Esophagus muscularis mucosa (tissue), 4 donors: ENCODE measurements at regions not wholly inside any gene's neighbourhood (a gene's known extent, or its start where the extent isn't known, plus 50 kb on each side); places are given as distances from the start of the nearest gene placed in this dataset.

Experiments
- DNase-seq: peaks from one replicate; pipeline ENCODE4 v3.0.0-alpha.2; 2017; ENCODE audit errors: extremely low spot score
- H3K27ac ChIP-seq, 4 donors: fragments of 200-600 bp; sonication (generic); replicated peaks in 1 of 4; 1 replicate in 3 of 4; 2 replicates in 1 of 4; pipeline ENCODE4 v1.5.1; 2016 to 2019; ENCODE audit warnings: mild to moderate bottlenecking in 1 of 4
- H3K27me3 ChIP-seq, 4 donors: fragments of 200-600 bp; sonication (generic); one replicate each; pipeline versions ENCODE4 v1.5.1 to v1.6.0; 2016 to 2019
- H3K36me3 ChIP-seq, 4 donors: fragments of 200-600 bp; sonication (generic); one replicate each; pipeline ENCODE4 v1.5.1; 2016 to 2019
- H3K4me1 ChIP-seq, 4 donors: fragments of 200-600 bp; sonication (generic); one replicate each; pipeline ENCODE4 v1.5.1; 2016 to 2019
- H3K4me3 ChIP-seq, 4 donors: fragments of 200-600 bp; sonication (generic); 1 replicate in 2 of 4; 2 replicates in 2 of 4; pipeline ENCODE4 v1.5.1; 2016 to 2019; ENCODE audit warnings: mild to moderate bottlenecking in 4 of 4, moderate library complexity in 1 of 4
- H3K9me3 ChIP-seq, 4 donors: fragments of 200-600 bp; sonication (generic); 1 replicate in 3 of 4; 2 replicates in 1 of 4; pipeline ENCODE4 v1.5.1; 2016 to 2019
- EP300 ChIP-seq: sonication (generic); formaldehyde crosslinking; IDR thresholded peaks from one replicate; pipeline ENCODE4 v1.6.1; 2017; ENCODE audit warnings: antibody characterized with exemption
- POLR2A ChIP-seq: fragments of 450-650 bp; IDR thresholded peaks from one replicate; pipeline ENCODE4 v1.6.1; 2017; ENCODE audit warnings: antibody characterized with exemption, moderate library complexity, mild to moderate bottlenecking, low read depth
- POLR2AphosphoS5 ChIP-seq, 2 donors: sonication (generic); formaldehyde crosslinking; IDR thresholded peaks; one replicate each; pipeline ENCODE4 v1.6.1; 2017; ENCODE audit warnings: antibody characterized with exemption in 2 of 2
- WGBS: methylation state at CpG from one replicate; pipeline ENCODE4 v1.1.5; 2018; 5-methylcytosine and 5-hydroxymethylcytosine counted together
- intact Hi-C: fragments of 100-400 bp; cut with DNase I; formaldehyde crosslinking; loops from one replicate; pipeline ENCODE4 v1.15.1; 2023
- TF ChIP-seq, protein P1 (sequence below), 3 experiments: fragments of 200-600 bp in 2 of 3; fragments of 450-650 bp in 1 of 3; sonication (generic) in 2 of 3; IDR thresholded peaks; one replicate each; pipeline ENCODE4 v1.5.1; 2017 to 2019; ENCODE audit warnings: antibody characterized with exemption in 3 of 3, mild to moderate bottlenecking in 2 of 3, moderate library complexity in 1 of 3

- no peak for DNase-seq
- 74% methylated on average over 22 of the region's 22 CpGs for WGBS
- Histone ChIP-seq H3K4me3 (no peak overlapping the region), H3K27me3 (peaks cover 0 to 5% (median 0%) of the 10 kb centered on the region in 4 donors), H3K9me3 (no peaks in the 10 kb centered on the region), H3K4me1 (peaks cover 15 to 28% (median 26%) of the 10 kb centered on the region in 4 donors), H3K27ac (no peak overlapping the region), H3K36me3 (no peaks in the 10 kb centered on the region)
- intact Hi-C loops, result no loop called here
- TF ChIP-seq POLR2AphosphoS5 (IDR thresholded peaks at IDR 0.05) (no peak), EP300 (no peak), POLR2A (no peak)
- TF ChIP-seq, protein P1, sequence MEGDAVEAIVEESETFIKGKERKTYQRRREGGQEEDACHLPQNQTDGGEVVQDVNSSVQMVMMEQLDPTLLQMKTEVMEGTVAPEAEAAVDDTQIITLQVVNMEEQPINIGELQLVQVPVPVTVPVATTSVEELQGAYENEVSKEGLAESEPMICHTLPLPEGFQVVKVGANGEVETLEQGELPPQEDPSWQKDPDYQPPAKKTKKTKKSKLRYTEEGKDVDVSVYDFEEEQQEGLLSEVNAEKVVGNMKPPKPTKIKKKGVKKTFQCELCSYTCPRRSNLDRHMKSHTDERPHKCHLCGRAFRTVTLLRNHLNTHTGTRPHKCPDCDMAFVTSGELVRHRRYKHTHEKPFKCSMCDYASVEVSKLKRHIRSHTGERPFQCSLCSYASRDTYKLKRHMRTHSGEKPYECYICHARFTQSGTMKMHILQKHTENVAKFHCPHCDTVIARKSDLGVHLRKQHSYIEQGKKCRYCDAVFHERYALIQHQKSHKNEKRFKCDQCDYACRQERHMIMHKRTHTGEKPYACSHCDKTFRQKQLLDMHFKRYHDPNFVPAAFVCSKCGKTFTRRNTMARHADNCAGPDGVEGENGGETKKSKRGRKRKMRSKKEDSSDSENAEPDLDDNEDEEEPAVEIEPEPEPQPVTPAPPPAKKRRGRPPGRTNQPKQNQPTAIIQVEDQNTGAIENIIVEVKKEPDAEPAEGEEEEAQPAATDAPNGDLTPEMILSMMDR (IDR thresholded peaks at IDR 0.05), result no peak
Observed at GRCh38 chr21:43331962-43332828, 94.7 kb downstream of the SIK1 start.

DNA sequence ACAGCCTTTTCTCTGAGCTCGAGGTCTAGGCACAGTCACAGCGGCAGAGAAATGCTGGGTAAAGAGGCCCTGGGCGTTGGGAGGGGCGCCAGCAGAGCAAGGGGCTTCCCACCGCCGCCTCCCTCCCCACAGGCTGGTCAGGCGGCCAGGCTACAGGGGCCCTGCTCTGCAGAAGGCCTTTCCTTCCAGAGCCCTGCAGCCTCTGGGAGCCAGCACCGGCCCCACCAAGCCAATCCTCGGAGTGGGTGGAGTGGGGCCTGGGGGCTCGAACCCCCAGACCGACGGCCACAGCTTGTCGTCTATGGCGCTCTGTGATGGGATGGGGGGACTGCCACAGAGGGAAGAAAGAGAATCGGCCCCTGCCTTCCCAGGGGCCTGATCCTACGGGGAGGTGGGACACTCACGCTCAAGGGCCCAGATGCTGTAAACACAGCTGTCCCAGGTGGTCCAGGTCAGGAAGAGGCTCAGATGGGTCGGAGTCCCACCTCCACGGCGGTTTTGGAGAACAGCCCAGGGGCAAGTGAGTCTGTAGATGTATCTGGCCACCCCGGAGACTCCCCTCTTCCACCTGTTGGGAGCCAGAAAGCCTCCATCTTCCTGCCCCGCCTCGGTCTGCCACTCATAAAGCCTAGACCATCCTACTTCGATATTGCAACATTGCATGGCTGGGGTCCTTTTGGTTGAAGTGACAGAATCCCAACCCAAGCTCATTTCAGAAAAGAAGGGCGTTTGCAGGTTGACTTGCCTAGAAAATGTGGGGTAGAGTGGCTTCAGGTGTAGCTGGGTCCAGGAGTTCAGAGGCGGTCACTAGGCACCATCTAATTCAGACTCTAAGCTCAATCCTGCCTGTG is 95.6 kb downstream of the SIK1 start:
- no peak overlapping the region for H3K27ac ChIP-seq
- TF ChIP-seq, protein P1 (IDR thresholded peaks at IDR 0.05), result no peak
- TF ChIP-seq POLR2AphosphoS5 (IDR thresholded peaks at IDR 0.05) (no peak), EP300 (no peak), POLR2A (no peak)
- intact Hi-C loops, result no loop called here
- H3K27me3 ChIP-seq, result peaks cover 0 to 5% (median 0%) of the 10 kb centered on the region in 4 donors
- H3K36me3 ChIP-seq, result no peaks in the 10 kb centered on the region
- H3K4me1 ChIP-seq, result peaks cover 15 to 28% (median 26%) of the 10 kb centered on the region in 4 donors
- H3K4me3 ChIP-seq, result no peak overlapping the region
- no peak for DNase-seq
- WGBS, result 84% methylated on average over 22 of the region's 26 CpGs
- H3K9me3 ChIP-seq, result no peaks in the 10 kb centered on the region

DNA sequence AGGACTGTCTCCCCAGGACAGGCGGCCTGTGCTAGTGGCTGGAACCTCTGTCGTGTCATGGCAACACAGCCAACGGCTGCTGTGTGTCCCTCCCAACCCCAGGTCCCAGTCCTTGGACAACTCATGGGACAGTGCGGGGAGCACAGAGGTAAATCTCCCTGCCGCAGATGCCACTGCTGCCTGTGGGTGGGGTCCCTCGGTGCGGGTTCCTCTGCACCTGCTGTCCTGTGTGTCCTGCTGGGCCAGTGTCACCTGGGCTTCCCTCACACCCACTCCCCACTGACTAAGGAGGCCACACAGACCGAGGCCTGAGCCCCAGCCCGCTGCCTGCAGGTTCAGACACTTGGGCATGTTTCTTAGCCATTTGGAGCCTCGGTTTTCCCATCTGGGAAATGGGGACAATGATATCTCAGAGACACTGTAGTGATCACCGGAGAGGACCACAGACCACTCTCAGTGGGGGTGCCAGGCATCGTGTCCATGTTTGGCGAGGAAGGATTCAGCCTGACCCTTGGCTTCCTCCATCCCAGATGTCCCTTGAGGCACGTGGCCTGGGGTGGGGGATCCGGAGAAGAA is 96.5 kb downstream of the SIK1 start:
- TF ChIP-seq POLR2A (no peak), EP300 (no peak), POLR2AphosphoS5 (IDR thresholded peaks at IDR 0.05) (no peak)
- TF ChIP-seq, protein P1 (IDR thresholded peaks at IDR 0.05), result no peak
- no peaks in the 10 kb centered on the region for H3K36me3 ChIP-seq
- peaks cover 0 to 5% (median 0%) of the 10 kb centered on the region in 4 donors for H3K27me3 ChIP-seq
- H3K9me3 ChIP-seq, result no peaks in the 10 kb centered on the region
- no peak overlapping the region for H3K27ac ChIP-seq
- 97% methylated on average over 6 of the region's 15 CpGs for WGBS
- peaks cover 15 to 28% (median 26%) of the 10 kb centered on the region in 4 donors for H3K4me1 ChIP-seq
- intact Hi-C loops, result no loop called here
- no peak overlapping the region for H3K4me3 ChIP-seq
- no peak for DNase-seq

GRCh38 chr21:43329711-43330269 is 97.1 kb downstream of the SIK1 start:
- TF ChIP-seq POLR2A, result no peak
- no peak for TF ChIP-seq POLR2AphosphoS5 (IDR thresholded peaks at IDR 0.05)
- H3K27ac ChIP-seq, result no peak overlapping the region
- peaks cover 0 to 5% (median 0%) of the 10 kb centered on the region in 4 donors for H3K27me3 ChIP-seq
- DNase-seq, result no peak
- H3K4me1 ChIP-seq, result peaks cover 15 to 28% (median 26%) of the 10 kb centered on the region in 4 donors
- no peak overlapping the region for H3K4me3 ChIP-seq
- H3K9me3 ChIP-seq, result no peaks in the 10 kb centered on the region
- WGBS, result 93% methylated on average over 10 of the region's 18 CpGs
- intact Hi-C loops, result no loop called here
- H3K36me3 ChIP-seq, result no peaks in the 10 kb centered on the region
